Stimulated activated CD8-positive, alpha-beta memory T cell treated with anti-CD3 and anti-CD28 coated beads, Interleukin-2, amount 100 ng/mL, for 48 hours (primary cell): ENCODE measurements at regions not wholly inside any gene's neighbourhood (a gene's known extent, or its start where the extent isn't known, plus 50 kb on each side); places are given as distances from the start of the nearest gene placed in this dataset.

ENCODE experiments used
- DNase-seq, 2 donors: peaks; one replicate each; pipeline ENCODE4 v3.0.0-alpha.2; 2020; ENCODE audit warnings: low read depth in 2 of 2

- no peak for DNase-seq
Measured at GRCh38 chr12:113620437-113620976, 148.8 kb upstream of the LHX5 start.

- DNase-seq = no peak
Measured at GRCh38 chr12:113619202-113619601, 147.5 kb upstream of the LHX5 start.

- no peak for DNase-seq
Measured at GRCh38 chr12:113613414-113613813, 141.7 kb upstream of the LHX5 start.

- DNase-seq = no peak
Measured at GRCh38 chr12:113612793-113613192, 141.1 kb upstream of the LHX5 start.

GRCh38 chr12:113612076-113612728 is 140.5 kb upstream of the LHX5 start:
- no peak for DNase-seq

GRCh38 chr12:113611652-113612051 is 140.0 kb upstream of the LHX5 start:
- no peak for DNase-seq

- DNase-seq = no peak
Measured at GRCh38 chr12:113610698-113611097, 139.0 kb upstream of the LHX5 start.

- DNase-seq = no peak
Measured at GRCh38 chr12:113609692-113610469, 138.2 kb upstream of the LHX5 start.

- no peak for DNase-seq
Measured at GRCh38 chr12:113604666-113605065, 133.0 kb upstream of the LHX5 start.

- DNase-seq = no peak
Measured at GRCh38 chr12:113601656-113602263, 130.1 kb upstream of the LHX5 start.

- no peak for DNase-seq
Measured at GRCh38 chr12:113598815-113599406, 127.2 kb upstream of the LHX5 start.

GRCh38 chr12:113594967-113595366 is 123.3 kb upstream of the LHX5 start:
- DNase-seq = no peak

- DNase-seq = peak in 1 of 2 donors; percentile 1
Measured at GRCh38 chr12:113591480-113591974, 119.9 kb upstream of the LHX5 start.

- no peak for DNase-seq
Measured at GRCh38 chr12:113589437-113589836, 117.8 kb upstream of the LHX5 start.

GRCh38 chr12:113587720-113588119 is 116.0 kb upstream of the LHX5 start:
- DNase-seq = no peak

- no peak for DNase-seq
Measured at GRCh38 chr12:113586461-113586860, 114.8 kb upstream of the LHX5 start.

- no peak for DNase-seq
Measured at GRCh38 chr12:113582521-113583218, 111.0 kb upstream of the LHX5 start.

- no peak for DNase-seq
Measured at GRCh38 chr12:113581342-113581741, 109.7 kb upstream of the LHX5 start.

- DNase-seq = no peak
Measured at GRCh38 chr12:113580437-113580836, 108.8 kb upstream of the LHX5 start.

- DNase-seq = no peak
Measured at GRCh38 chr12:113577464-113578129, 105.9 kb upstream of the LHX5 start.

GRCh38 chr12:113575386-113575785 is 103.7 kb upstream of the LHX5 start:
- no peak for DNase-seq
